K562 (cell line): ENCODE measurements at regions not wholly inside any gene's neighbourhood (a gene's known extent, or its start where the extent isn't known, plus 50 kb on each side); places are given as distances from the start of the nearest gene placed in this dataset.

Experiments used
- ESRRA ChIP-seq: fragments of 450-650 bp; IDR thresholded peaks from 2 replicates; pipeline ENCODE4 v1.6.1; 2014; ENCODE audit warnings: low read depth, mild to moderate bottlenecking, moderate library complexity, borderline replicate concordance
- FOSL1 ChIP-seq: fragments of 200-800 bp; sonication (Bioruptor generic); conservative IDR thresholded peaks from 2 replicates; pipeline ENCODE4 v1.6.1; 2016; ENCODE audit warnings: missing genetic modification characterization, missing compliant biosample characterization
- POLR3A ChIP-seq: IDR thresholded peaks from 2 replicates; pipeline ENCODE4 v1.6.1; 2011; ENCODE audit warnings: borderline replicate concordance, mild to moderate bottlenecking, moderate library complexity; ENCODE audit not compliant: insufficient read length, insufficient read depth; ENCODE audit errors: extremely low read depth
- RCOR1 ChIP-seq, 2 experiments: IDR thresholded peaks; 2 replicates each; pipeline ENCODE4 v1.6.1; 2012; ENCODE audit warnings: low read depth in 2 of 2, low read length in 2 of 2, borderline replicate concordance in 1 of 2, improper control_type of control experiment in 1 of 2
- THRA ChIP-seq: fragments of 450-650 bp; IDR thresholded peaks from 2 replicates; pipeline ENCODE4 v1.6.1; 2017; ENCODE audit warnings: mild to moderate bottlenecking, moderate library complexity
- TF ChIP-seq, protein P1 (sequence below), 3 experiments: IDR thresholded peaks in 2 of 3; conservative IDR thresholded peaks in 1 of 3; 2 replicates each; pipeline ENCODE4 v1.5.1; 2011 to 2012; ENCODE audit warnings: low read length in 3 of 3, mild to moderate bottlenecking in 3 of 3, control low read depth in 2 of 3, improper control_type of control experiment in 1 of 3, inconsistent platforms in 1 of 3, low read depth in 1 of 3, mixed read lengths in 1 of 3, moderate library complexity in 1 of 3; ENCODE audit not compliant: insufficient read depth in 2 of 3

- TF ChIP-seq ESRRA: no peak
- TF ChIP-seq RCOR1 (IDR thresholded peaks at IDR 0.05; ENCODE audit: borderline replicate concordance in 1 of 2, low read depth in 2 of 2, low read length in 2 of 2): no peak
- TF ChIP-seq POLR3A: no peak
- TF ChIP-seq, protein P1, sequence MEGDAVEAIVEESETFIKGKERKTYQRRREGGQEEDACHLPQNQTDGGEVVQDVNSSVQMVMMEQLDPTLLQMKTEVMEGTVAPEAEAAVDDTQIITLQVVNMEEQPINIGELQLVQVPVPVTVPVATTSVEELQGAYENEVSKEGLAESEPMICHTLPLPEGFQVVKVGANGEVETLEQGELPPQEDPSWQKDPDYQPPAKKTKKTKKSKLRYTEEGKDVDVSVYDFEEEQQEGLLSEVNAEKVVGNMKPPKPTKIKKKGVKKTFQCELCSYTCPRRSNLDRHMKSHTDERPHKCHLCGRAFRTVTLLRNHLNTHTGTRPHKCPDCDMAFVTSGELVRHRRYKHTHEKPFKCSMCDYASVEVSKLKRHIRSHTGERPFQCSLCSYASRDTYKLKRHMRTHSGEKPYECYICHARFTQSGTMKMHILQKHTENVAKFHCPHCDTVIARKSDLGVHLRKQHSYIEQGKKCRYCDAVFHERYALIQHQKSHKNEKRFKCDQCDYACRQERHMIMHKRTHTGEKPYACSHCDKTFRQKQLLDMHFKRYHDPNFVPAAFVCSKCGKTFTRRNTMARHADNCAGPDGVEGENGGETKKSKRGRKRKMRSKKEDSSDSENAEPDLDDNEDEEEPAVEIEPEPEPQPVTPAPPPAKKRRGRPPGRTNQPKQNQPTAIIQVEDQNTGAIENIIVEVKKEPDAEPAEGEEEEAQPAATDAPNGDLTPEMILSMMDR (IDR thresholded peaks at IDR 0.05 in 2 of 3, conservative IDR thresholded peaks at IDR 0.05 in 1 of 3; ENCODE audit: insufficient read depth in 2 of 3, low read depth in 1 of 3, low read length in 3 of 3): no peak
- TF ChIP-seq FOSL1 (tag): no peak
- TF ChIP-seq THRA: no peak
Observed at GRCh38 chr6:100987556-100987955, 106.4 kb upstream of the ASCC3 start.
